GM23248 (cell line): ENCODE measurements at regions not wholly inside any gene's neighbourhood (a gene's known extent, or its start where the extent isn't known, plus 50 kb on each side); places are given as distances from the start of the nearest gene placed in this dataset.
"Not testable (repeated sequence)": the region's sequence is repeated elsewhere in the genome, so short reads cannot be mapped to it uniquely, and the experiment has no call there.

Source experiments
- DNase-seq: peaks from one replicate; pipeline ENCODE4 v3.0.0-alpha.2; 2015
- H2AFZ ChIP-seq: fragments of 200-600 bp; sonication (generic); 2 replicates; pipeline ENCODE4 v1.6.1; 2016; ENCODE audit warnings: antibody characterized with exemption
- H3F3A ChIP-seq: fragments of 200-600 bp; sonication (generic); 2 replicates; pipeline ENCODE4 v1.6.1; 2016; ENCODE audit warnings: mild to moderate bottlenecking, antibody characterized with exemption, mixed run types; ENCODE audit not compliant: insufficient read depth
- H3K27ac ChIP-seq: fragments of 200-600 bp; sonication (generic); 2 replicates; pipeline ENCODE4 v1.5.1; 2016; ENCODE audit warnings: mild to moderate bottlenecking
- H3K27me3 ChIP-seq: fragments of 200-600 bp; sonication (generic); replicated peaks from 2 replicates; pipeline ENCODE4 v1.6.1; 2016; ENCODE audit warnings: mild to moderate bottlenecking; ENCODE audit not compliant: insufficient read depth
- H3K36me3 ChIP-seq: fragments of 200-600 bp; sonication (generic); 2 replicates; pipeline ENCODE4 v1.6.1; 2016; ENCODE audit warnings: low read depth, mild to moderate bottlenecking
- H3K4me1 ChIP-seq: fragments of 200-600 bp; sonication (generic); 2 replicates; pipeline ENCODE4 v1.6.1; 2016; ENCODE audit warnings: mild to moderate bottlenecking; ENCODE audit not compliant: insufficient read depth
- H3K4me2 ChIP-seq: fragments of 200-600 bp; sonication (generic); one replicate; pipeline ENCODE4 v1.6.1; 2016; ENCODE audit warnings: mild to moderate bottlenecking; ENCODE audit not compliant: unreplicated experiment
- H3K4me3 ChIP-seq: fragments of 200-600 bp; sonication (generic); 2 replicates; pipeline ENCODE4 v1.5.1; 2016; ENCODE audit warnings: mild to moderate bottlenecking
- H3K79me2 ChIP-seq: fragments of 200-600 bp; sonication (generic); 2 replicates; pipeline ENCODE4 v1.6.1; 2016; ENCODE audit warnings: mild to moderate bottlenecking; ENCODE audit not compliant: insufficient read depth
- H3K9ac ChIP-seq: fragments of 200-600 bp; sonication (generic); 2 replicates; pipeline ENCODE4 v1.6.1; 2016; ENCODE audit warnings: mild to moderate bottlenecking
- H3K9me2 ChIP-seq: fragments of 200-600 bp; sonication (generic); 2 replicates; pipeline ENCODE4 v1.6.1; 2016; ENCODE audit warnings: mixed run types, mild to moderate bottlenecking, moderate library complexity; ENCODE audit not compliant: insufficient read depth
- H3K9me3 ChIP-seq: fragments of 200-600 bp; sonication (generic); one replicate; pipeline ENCODE4 v1.6.1; 2017; ENCODE audit warnings: low read depth
- H4K20me1 ChIP-seq: fragments of 200-600 bp; sonication (generic); 2 replicates; pipeline ENCODE4 v1.6.0; 2016; ENCODE audit not compliant: insufficient read depth
- EZH2 ChIP-seq: fragments of 200-600 bp; sonication (generic); IDR thresholded peaks from 2 replicates; pipeline ENCODE4 v1.6.1; 2018; ENCODE audit warnings: antibody characterized with exemption, mild to moderate bottlenecking; ENCODE audit not compliant: insufficient read depth, poor library complexity, severe bottlenecking
- EZH2phosphoT487 ChIP-seq: fragments of 200-600 bp; sonication (generic); IDR thresholded peaks from 2 replicates; pipeline ENCODE4 v1.6.1; 2018; ENCODE audit warnings: antibody characterized with exemption, moderate library complexity, mild to moderate bottlenecking, low read depth; ENCODE audit not compliant: insufficient read depth
- WGBS, 2 experiments: methylation state at CpG; one replicate each; pipeline ENCODE4 v1.1.6; 2015 to 2017; ENCODE audit warnings: low lambda C conversion rate in 2 of 2, low coverage in 1 of 2; ENCODE audit errors: missing lambda C conversion rate in 2 of 2; 5-methylcytosine and 5-hydroxymethylcytosine counted together
- in situ Hi-C: fragments of 300-500 bp; cut with MboI; formaldehyde crosslinking; loops from 2 replicates; pipeline ENCODE4 v1.15.0; 2020

GRCh38 chr2:146982393-146982846 is 862.4 kb upstream of the ACVR2A start:
- 2 to 8% methylated on average over 2 of the region's 2 CpGs for WGBS, 2 experiments
- H3K4me3 ChIP-seq, result no peak overlapping the region
- peaks cover 65% of the 10 kb centered on the region for H3K4me1 ChIP-seq
- H3K9me3 ChIP-seq, result no peaks in the 10 kb centered on the region
- peak overlapping the region; percentile 52 for H3K4me2 ChIP-seq
- in situ Hi-C loops, result no loop called here
- H4K20me1 ChIP-seq, result no peaks in the 10 kb centered on the region
- TF ChIP-seq EZH2phosphoT487 (peak; percentile 72; the same call in 1 of the 2 replicates), EZH2 (no peak)
- H3K27ac ChIP-seq, result peak overlapping the region; percentile 75
- peaks cover 72% of the 10 kb centered on the region for H3F3A ChIP-seq
- no peaks in the 10 kb centered on the region for H3K79me2 ChIP-seq
- DNase-seq, result peak; percentile 92
- H3K9me2 ChIP-seq, result no peaks in the 10 kb centered on the region
- no peak overlapping the region for H2AFZ ChIP-seq
- H3K9ac ChIP-seq, result 0 out of 2 replicates have a peak overlapping the region, but pooled peaks have one; percentile 11
- no peaks in the 10 kb centered on the region for H3K27me3 ChIP-seq
- no peaks in the 10 kb centered on the region for H3K36me3 ChIP-seq

GRCh38 chr2:146981921-146982320 is 862.9 kb upstream of the ACVR2A start:
- Histone ChIP-seq H3K36me3 (no peaks in the 10 kb centered on the region), H3K4me3 (no peak overlapping the region), H3K9ac (no peak overlapping the region), H2AFZ (no peak overlapping the region), H3K4me1 (peaks cover 63% of the 10 kb centered on the region), H3K4me2 (peak overlapping the region; percentile 52), H3K79me2 (no peaks in the 10 kb centered on the region), H3F3A (peaks cover 67% of the 10 kb centered on the region), H3K9me2 (no peaks in the 10 kb centered on the region), H3K27me3 (no peaks in the 10 kb centered on the region), H3K9me3 (no peaks in the 10 kb centered on the region), H4K20me1 (no peaks in the 10 kb centered on the region), H3K27ac (peak overlapping the region; percentile 75)
- TF ChIP-seq EZH2, result no peak
- no peak for TF ChIP-seq EZH2phosphoT487
- DNase-seq, result peak; percentile 63
- in situ Hi-C loops, result no loop called here

GRCh38 chr2:146979746-146980145 is 865.1 kb upstream of the ACVR2A start:
- H3K9ac ChIP-seq, result no peak overlapping the region
- H3F3A ChIP-seq, result peaks cover 45% of the 10 kb centered on the region
- no peak overlapping the region for H3K4me3 ChIP-seq
- H3K27ac ChIP-seq, result peak overlapping the region; percentile 25; the same call in 1 of the 2 replicates
- no peaks in the 10 kb centered on the region for H3K9me3 ChIP-seq
- peaks cover 42% of the 10 kb centered on the region for H3K4me1 ChIP-seq
- no peak for DNase-seq
- no peak overlapping the region for H3K4me2 ChIP-seq
- H4K20me1 ChIP-seq, result no peaks in the 10 kb centered on the region
- TF ChIP-seq EZH2phosphoT487, result no peak
- no peak for TF ChIP-seq EZH2
- no peaks in the 10 kb centered on the region for H3K27me3 ChIP-seq
- no peaks in the 10 kb centered on the region for H3K9me2 ChIP-seq
- in situ Hi-C loops, result no loop called here
- no peaks in the 10 kb centered on the region for H3K36me3 ChIP-seq
- no peaks in the 10 kb centered on the region for H3K79me2 ChIP-seq
- no peak overlapping the region for H2AFZ ChIP-seq

- H3K4me1 ChIP-seq, result peaks cover 33% of the 10 kb centered on the region
- no peak for TF ChIP-seq EZH2
- TF ChIP-seq EZH2phosphoT487, result no peak
- no peaks in the 10 kb centered on the region for H3K9me3 ChIP-seq
- no peak overlapping the region for H3K9ac ChIP-seq
- in situ Hi-C loops, result no loop called here
- 92 to 93% methylated on average over 5 of the region's 5 CpGs for WGBS, 2 experiments
- H3F3A ChIP-seq, result peaks cover 37% of the 10 kb centered on the region
- DNase-seq, result peak; percentile 41
- no peaks in the 10 kb centered on the region for H3K36me3 ChIP-seq
- H3K4me2 ChIP-seq, result peak overlapping the region; percentile 24
- H2AFZ ChIP-seq, result no peak overlapping the region
- H3K9me2 ChIP-seq, result no peaks in the 10 kb centered on the region
- H3K27me3 ChIP-seq, result no peaks in the 10 kb centered on the region
- H3K27ac ChIP-seq, result peak overlapping the region; percentile 25; the same call in 1 of the 2 replicates
- no peaks in the 10 kb centered on the region for H4K20me1 ChIP-seq
- H3K79me2 ChIP-seq, result no peaks in the 10 kb centered on the region
- H3K4me3 ChIP-seq, result no peak overlapping the region
Measured at GRCh38 chr2:146978577-146979555, 866.0 kb upstream of the ACVR2A start.

GRCh38 chr2:146970981-146971380 is 873.8 kb upstream of the ACVR2A start:
- DNase-seq, H3K4me3 ChIP-seq, H3K36me3 ChIP-seq, H3K9me3 ChIP-seq, H3K4me2 ChIP-seq, in situ Hi-C loops, H3K79me2 ChIP-seq, H4K20me1 ChIP-seq, H3K9ac ChIP-seq, H3K27me3 ChIP-seq, H2AFZ ChIP-seq, H3K4me1 ChIP-seq, H3K27ac ChIP-seq, H3K9me2 ChIP-seq, H3F3A ChIP-seq: not testable (repeated sequence)
- WGBS, 2 experiments, result 69 to 76% methylated on average over 4 of the region's 4 CpGs

- H3K9me3 ChIP-seq, H3K79me2 ChIP-seq, in situ Hi-C loops, H3K9ac ChIP-seq, H3K36me3 ChIP-seq, H3K4me3 ChIP-seq, H2AFZ ChIP-seq, H3K4me1 ChIP-seq, H3F3A ChIP-seq, H3K27ac ChIP-seq, H3K27me3 ChIP-seq, H3K4me2 ChIP-seq, DNase-seq, H4K20me1 ChIP-seq, H3K9me2 ChIP-seq: not testable (repeated sequence)
- WGBS, 2 experiments, result 89 to 91% methylated on average over 3 of the region's 3 CpGs
Measured at GRCh38 chr2:146969703-146970102, 875.1 kb upstream of the ACVR2A start.
